Heart left ventricle (tissue), 16 donors: ENCODE measurements at regions not wholly inside any gene's neighbourhood (a gene's known extent, or its start where the extent isn't known, plus 50 kb on each side); places are given as distances from the start of the nearest gene placed in this dataset.

Experiments used
- ATAC-seq, 4 donors: fragments of 200-7000 bp; cut with Tn5 transposase; one replicate each; pipeline ENCODE4 v1.9.1; 2020 to 2022; ENCODE audit warnings: moderate library complexity in 4 of 4, mild to moderate bottlenecking in 3 of 4, moderate number of reproducible peaks in 1 of 4
- DNase-seq, 5 donors: peaks; one replicate each; pipeline ENCODE4 v3.0.0-alpha.2; 2020
- H3K27ac ChIP-seq, 12 donors: fragments of 200-600 bp; sonication (generic) in 4 of 12; one replicate each; pipeline versions ENCODE4 v1.5.0 to v1.8.0; 2016 to 2022; ENCODE audit warnings: mild to moderate bottlenecking in 2 of 12
- H3K27me3 ChIP-seq, 9 donors: fragments of 200-600 bp; sonication (generic) in 2 of 9; one replicate each; pipeline versions ENCODE4 v1.5.1 to v1.8.0; 2016 to 2022; ENCODE audit warnings: mild to moderate bottlenecking in 3 of 9
- H3K36me3 ChIP-seq, 9 donors: fragments of 200-600 bp; sonication (generic) in 2 of 9; one replicate each; pipeline versions ENCODE4 v1.5.0 to v1.8.0; 2018 to 2022; ENCODE audit warnings: mild to moderate bottlenecking in 2 of 9
- H3K4me1 ChIP-seq, 12 donors: fragments of 200-600 bp; sonication (generic) in 4 of 12; one replicate each; pipeline versions ENCODE4 v1.5.0 to v1.8.0; 2016 to 2022; ENCODE audit warnings: mild to moderate bottlenecking in 3 of 12
- H3K4me3 ChIP-seq, 12 donors: fragments of 200-600 bp; sonication (generic) in 4 of 12; one replicate each; pipeline versions ENCODE4 v1.5.0 to v1.8.0; 2017 to 2022; ENCODE audit warnings: mild to moderate bottlenecking in 9 of 12, moderate library complexity in 4 of 12
- H3K9me3 ChIP-seq, 12 donors: fragments of 200-600 bp; sonication (generic) in 4 of 12; one replicate each; pipeline versions ENCODE4 v1.5.0 to v1.8.0; 2016 to 2022; ENCODE audit warnings: mild to moderate bottlenecking in 1 of 12
- CTCF ChIP-seq, 12 donors: fragments of 200-600 bp; sonication (generic) in 4 of 12; IDR thresholded peaks; one replicate each; pipeline versions ENCODE4 v1.5.0 to v1.8.0; 2018 to 2022; ENCODE audit warnings: antibody characterized with exemption in 12 of 12, mild to moderate bottlenecking in 5 of 12
- POLR2A ChIP-seq, 2 donors: fragments of 450-650 bp; IDR thresholded peaks; one replicate each; pipeline ENCODE4 v1.6.1; 2017; ENCODE audit warnings: antibody characterized with exemption in 2 of 2, mild to moderate bottlenecking in 2 of 2, moderate library complexity in 2 of 2
- WGBS, 4 donors: extraction: QIAGEN DNeasy Blood & Tissue Kit in 2 of 4; methylation state at CpG; one replicate each; pipeline versions ENCODE4 v1.1.5 to v1.1.7; 2013 to 2018; 5-methylcytosine and 5-hydroxymethylcytosine counted together
- intact Hi-C, 10 donors: fragments of 100-400 bp; cut with DNase I; formaldehyde crosslinking; loops; one replicate each; pipeline versions ENCODE4 v1.11.1 to v1.14.2; 2022
- donor health status: ischemic (EF 13 %, LVEDD 7.1; RV severe dilation, severe dysfunction).
- donor health status: healthy with polysubstance abuse.
- donor health status: DM: no; HTN: yes; CAD: no.
- donor health status: DM: no; HTN: no; CAD: no.
- donor health status: ischemic (EF 25% LVEDD 6.9; RV normal size, moderate dysfunction).
- donor health status: ischemic (EF 25% LVEDD 5.7; RV mildly dilated, moderate dysfunction).
- donor health status: healthy.
- donor health status: DM: yes; HTN: yes; CAD: no.
- donor health status: ischemic (EF 35%, LVEDD 5.7; RV mildly dilated, moderate dysfunction).
- donor health status: nonischemic (EF 11% LVEDD 7.7; RV severe dilation, severe dysfunction).
- donor health status: DM: yes; HTN: yes; CAD: no.
- donor health status: PGD.
- donor health status: ischemic (EF 29% LVEDD 5.4; RV normal size, mild dysfunction).
- donor health status: nonischemic (EF 23%, LVEDD 6.1; RV moderate dilation, normal function).

- H3K4me1 ChIP-seq, result no peaks in the 10 kb centered on the region
- no peaks in the 10 kb centered on the region for H3K36me3 ChIP-seq
- peaks cover 0 to 30% (median 14%) of the 10 kb centered on the region in 12 donors for H3K9me3 ChIP-seq
- H3K4me3 ChIP-seq, result no peak overlapping the region
- intact Hi-C loops, result no loop called here
- TF ChIP-seq POLR2A (IDR thresholded peaks at IDR 0.05) (no peak), CTCF (IDR thresholded peaks at IDR 0.05) (no peak)
- H3K27ac ChIP-seq, result no peak overlapping the region
- peaks cover 0 to 10% (median 0%) of the 10 kb centered on the region in 9 donors for H3K27me3 ChIP-seq
- no peak for ATAC-seq
- no peak for DNase-seq
Measured at GRCh38 chr3:10637342-10637741, 132.0 kb upstream of the ATP2B2 start.

GRCh38 chr3:10638466-10638865, 133.1 kb upstream of the ATP2B2 start:
- Histone ChIP-seq H3K4me1 (no peaks in the 10 kb centered on the region), H3K27ac (no peak overlapping the region), H3K9me3 (peaks cover 0 to 30% (median 14%) of the 10 kb centered on the region in 12 donors), H3K4me3 (no peak overlapping the region), H3K27me3 (peaks cover 0 to 10% (median 0%) of the 10 kb centered on the region in 9 donors), H3K36me3 (no peaks in the 10 kb centered on the region)
- ATAC-seq (no peak), DNase-seq (no peak)
- no peak for TF ChIP-seq POLR2A (IDR thresholded peaks at IDR 0.05)
- no peak for TF ChIP-seq CTCF (IDR thresholded peaks at IDR 0.05)
- intact Hi-C loops, result no loop called here

GRCh38 chr3:10641760-10642159, 136.4 kb upstream of the ATP2B2 start:
- WGBS, 4 donors, result 89 to 96% (median 93%) methylated on average over 2 of the region's 2 CpGs
- intact Hi-C loops, result no loop called here

GRCh38 chr3:10644189-10644588, 138.8 kb upstream of the ATP2B2 start:
- Histone ChIP-seq H3K27ac (no peak overlapping the region), H3K4me3 (no peak overlapping the region), H3K36me3 (no peaks in the 10 kb centered on the region), H3K4me1 (no peaks in the 10 kb centered on the region), H3K27me3 (peaks cover 0 to 8% (median 0%) of the 10 kb centered on the region in 9 donors), H3K9me3 (peaks cover 0 to 6% (median 0%) of the 10 kb centered on the region in 12 donors)
- DNase-seq (no peak), ATAC-seq (no peak)
- TF ChIP-seq POLR2A (IDR thresholded peaks at IDR 0.05) (no peak), CTCF (IDR thresholded peaks at IDR 0.05) (no peak)
- 72 to 78% (median 76%) methylated on average over 4 of the region's 4 CpGs for WGBS, 4 donors
- intact Hi-C loops, result no loop called here

More at GRCh38 chr3:10641760-10642159, 136.4 kb upstream of the ATP2B2 start:
- ATAC-seq (no peak), DNase-seq (peak in 1 of 5 donors; percentile 0)
- TF ChIP-seq CTCF (IDR thresholded peaks at IDR 0.05) (no peak), POLR2A (IDR thresholded peaks at IDR 0.05) (no peak)
- Histone ChIP-seq H3K9me3 (peaks cover 0 to 27% (median 14%) of the 10 kb centered on the region in 12 donors), H3K4me1 (no peaks in the 10 kb centered on the region), H3K27ac (no peak overlapping the region), H3K36me3 (no peaks in the 10 kb centered on the region), H3K27me3 (peaks cover 0 to 7% (median 0%) of the 10 kb centered on the region in 9 donors), H3K4me3 (no peak overlapping the region)
